ENCODE measurements at regions not wholly inside any gene's neighbourhood (a gene's known extent, or its start where the extent isn't known, plus 50 kb on each side); places are given as distances from the start of the nearest gene placed in this dataset.

GRCh38 chr14:98433436-98433835 is 838.6 kb downstream of the BCL11B start:
- TF ChIP-seq RFX5 (IDR thresholded peaks at IDR 0.05; ENCODE audit: low read depth, low read length) = no peak
- no peak for TF ChIP-seq CTCF (conservative IDR thresholded peaks at IDR 0.05; ENCODE audit: low read depth, low read length)
- no peak for TF ChIP-seq SMC3 (IDR thresholded peaks at IDR 0.05; ENCODE audit: low read depth, low read length)
- TF ChIP-seq CHD1 (IDR thresholded peaks at IDR 0.05; ENCODE audit: low read depth, low read length) = no peak
- no peak for TF ChIP-seq USF2 (IDR thresholded peaks at IDR 0.05; ENCODE audit: low read depth, low read length)
- TF ChIP-seq NFE2L2 (IDR thresholded peaks at IDR 0.05; ENCODE audit: low read depth, low read length) = no peak
- DNase-seq (no peak), ATAC-seq (ENCODE audit: low read depth) (no peak)
- Histone ChIP-seq H2BK120ac (ENCODE audit: low read depth, low read length) (no peak overlapping the region), H2AK5ac (ENCODE audit: low read depth, low read length) (no peak overlapping the region), H3K27ac (ENCODE audit: insufficient read depth, low read length) (no peak overlapping the region), H3K9ac (ENCODE audit: low read depth, low read length) (no peak overlapping the region), H3K56ac (ENCODE audit: extremely low read depth, insufficient read depth, low read length) (no peak overlapping the region), H3K4me2 (ENCODE audit: low read depth, low read length) (no peak overlapping the region), H4K20me1 (ENCODE audit: insufficient read depth, low read length) (no peaks in the 10 kb centered on the region), H2AK9ac (replicated peaks; ENCODE audit: low read depth, low read length, poor library complexity) (no peak overlapping the region), H3K18ac (ENCODE audit: low read depth, low read length) (no peak overlapping the region), H3K23ac (ENCODE audit: low read depth, low read length) (no peak overlapping the region), H3K27me3 (ENCODE audit: control insufficient read depth, insufficient read depth, low read length) (no peaks in the 10 kb centered on the region), H3K9me3 (ENCODE audit: control insufficient read depth, insufficient read depth, low read length) (peaks cover 5% of the 10 kb centered on the region), H3K36me3 (ENCODE audit: control insufficient read depth, insufficient read depth, low read length) (no peaks in the 10 kb centered on the region), H3K79me1 (ENCODE audit: low read depth in 1 of 2, low read length in 2 of 2) (no peaks in the 10 kb centered on the region), H3K4me1 (ENCODE audit: control insufficient read depth, insufficient read depth, low read length) (no peaks in the 10 kb centered on the region), H4K8ac (ENCODE audit: low read depth in 2 of 2, low read length in 2 of 2) (no peak overlapping the region), H2BK15ac (ENCODE audit: low read depth, low read length) (no peak overlapping the region), H3K14ac (replicated peaks; ENCODE audit: low read depth, low read length) (no peak overlapping the region), H3K9me1 (ENCODE audit: insufficient read depth, low read length) (no peaks in the 10 kb centered on the region), H3K4me3 (ENCODE audit: insufficient read depth, low read depth, low read length) (no peak overlapping the region), H2BK20ac (ENCODE audit: low read depth, low read length) (no peak overlapping the region), H4K91ac (ENCODE audit: insufficient read depth, low read depth, low read length) (no peak overlapping the region), H2BK5ac (ENCODE audit: low read depth, low read length, poor library complexity, severe bottlenecking) (no peak overlapping the region), H4K5ac (ENCODE audit: low read depth, low read length) (no peak overlapping the region), H2AFZ (replicated peaks; ENCODE audit: low read length, poor library complexity) (no peak overlapping the region), H3K4ac (ENCODE audit: low read depth, low read length) (no peak overlapping the region)
- in situ Hi-C loops (cut with MboI; ENCODE audit: low sequenced_read_pairs) = no loop called here
- dilution Hi-C loops (cut with HindIII; ENCODE audit: low sequenced_read_pairs, unreplicated experiment) = no loop called here
- no TSS peak for BruUV-seq (replicated peaks)
- WGBS, 2 experiments (ENCODE audit: extremely low coverage in 2 of 2, insufficient read length in 1 of 2) = no CpG with 5 or more reads among the region's 4 CpGs
- CTCF ChIA-PET = no interaction called here
- POLR2A ChIA-PET (ENCODE audit: unreplicated experiment) = no interaction called here
- intact Hi-C loops (cut with micrococcal nuclease) = no loop called here

Data from IMR-90 (cell line).